GM19351 (cell line): ENCODE measurements at regions not wholly inside any gene's neighbourhood (a gene's known extent, or its start where the extent isn't known, plus 50 kb on each side); places are given as distances from the start of the nearest gene placed in this dataset.

Experiments
- ATAC-seq: cut with Tn5 transposase; IDR thresholded peaks from one replicate; pipeline ENCODE4 v1.9.1; 2021; ENCODE audit warnings: mild to moderate bottlenecking, moderate library complexity; ENCODE audit not compliant: unreplicated experiment

DNA sequence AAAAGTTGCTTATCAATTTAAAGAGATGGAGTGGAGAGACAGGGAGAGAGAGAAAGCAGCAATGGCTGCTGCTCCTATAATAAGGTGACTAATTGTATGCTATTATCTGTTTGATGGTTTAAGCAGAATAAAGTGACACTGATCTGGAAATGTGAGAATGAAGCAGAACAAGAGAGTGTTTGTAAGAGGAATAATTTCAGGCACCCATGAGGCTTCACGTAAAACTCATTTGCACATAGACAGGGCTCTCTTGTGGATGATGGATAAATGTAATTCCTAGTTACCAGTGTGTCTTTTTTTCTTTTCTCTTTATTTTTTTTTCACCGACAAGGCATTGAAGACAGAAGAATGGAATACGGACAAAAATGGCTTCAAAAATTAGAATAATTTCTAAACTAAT, 228.8 kb upstream of the TYRP1 start:
- ATAC-seq = no peak

DNA sequence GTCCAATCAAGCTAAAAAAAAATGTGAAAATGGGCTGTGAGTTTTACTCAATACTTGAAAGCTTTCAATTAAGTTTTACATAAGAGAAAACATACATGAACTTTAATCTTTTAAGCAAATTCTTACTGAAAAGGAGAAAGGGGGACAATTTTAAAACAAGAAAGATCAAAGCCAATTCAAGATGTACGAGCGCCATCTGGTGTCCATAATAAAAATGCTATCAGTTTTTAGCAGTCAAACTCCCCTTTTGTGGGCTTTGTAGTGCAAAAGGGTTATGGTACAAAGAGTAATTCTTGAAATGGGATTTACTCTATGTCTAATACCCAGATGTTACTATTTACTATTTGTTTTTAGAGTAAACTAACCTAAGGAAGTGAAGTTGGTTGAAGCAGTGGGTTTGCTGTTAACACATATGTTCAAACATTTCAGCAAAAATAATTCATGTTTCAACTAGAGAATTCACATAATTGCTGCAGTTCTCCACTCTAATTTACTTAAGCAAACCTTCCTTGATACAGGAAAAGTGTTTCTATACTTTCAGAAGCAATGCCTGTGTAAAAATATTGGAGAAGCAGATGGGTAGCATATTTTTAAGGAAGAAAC, 228.2 kb upstream of the TYRP1 start:
- no peak for ATAC-seq

DNA sequence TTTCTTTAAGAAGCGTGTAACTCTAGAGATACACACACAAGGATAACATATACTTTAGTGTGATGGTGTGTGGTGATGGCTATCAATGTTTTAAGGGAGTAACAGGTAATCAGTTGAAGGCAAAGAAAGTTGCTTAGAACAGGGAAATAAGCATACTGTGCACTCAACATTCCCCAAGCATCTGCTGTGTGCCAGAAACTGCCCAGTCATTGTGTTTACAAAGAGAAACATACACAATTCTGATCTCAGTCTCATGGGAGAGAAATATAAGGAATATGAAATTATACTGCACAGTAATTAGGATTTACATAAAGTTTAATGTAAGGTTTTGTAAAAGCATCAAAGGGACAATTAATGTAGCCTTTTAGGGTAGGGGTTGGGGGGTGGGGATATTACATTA, 224.1 kb upstream of the TYRP1 start:
- ATAC-seq = no peak

DNA sequence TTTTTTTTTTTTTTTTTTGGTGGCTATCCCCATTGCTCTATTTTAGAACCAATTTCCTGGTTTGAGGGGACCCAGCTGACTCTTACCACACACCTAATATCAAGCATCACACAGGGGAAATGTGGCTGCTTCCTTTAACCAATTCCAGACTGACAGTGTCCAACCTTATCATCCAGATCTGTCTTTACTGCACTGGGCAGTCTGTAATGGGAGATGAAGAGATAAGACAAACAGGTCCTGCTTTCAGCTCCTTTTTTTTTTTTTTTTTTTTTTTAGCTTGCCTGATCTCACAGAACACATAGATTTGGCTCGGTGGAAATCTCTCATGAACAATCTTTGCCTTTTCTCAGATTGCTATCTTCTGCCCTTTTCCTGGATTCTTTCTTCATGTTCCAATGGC, 198.8 kb upstream of the TYRP1 start:
- no peak for ATAC-seq

DNA sequence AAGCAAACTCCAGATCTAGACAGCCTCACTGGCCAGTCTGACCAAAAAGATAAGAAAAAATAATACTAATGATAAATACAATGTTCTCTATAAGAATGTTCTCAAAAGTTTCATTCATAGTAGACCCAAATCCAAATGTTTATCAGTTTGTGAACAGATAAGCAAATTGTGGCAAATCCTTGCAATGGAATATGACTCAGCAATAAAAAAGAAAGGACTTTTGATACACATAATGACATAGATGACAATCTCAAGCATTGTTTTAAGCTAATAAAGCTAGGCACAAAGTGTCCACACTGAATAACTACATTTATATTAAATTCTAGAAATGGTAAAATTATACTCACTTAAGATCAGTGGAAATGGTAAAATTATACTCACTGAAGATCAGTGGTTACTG, 195.4 kb upstream of the TYRP1 start:
- ATAC-seq = no peak

DNA sequence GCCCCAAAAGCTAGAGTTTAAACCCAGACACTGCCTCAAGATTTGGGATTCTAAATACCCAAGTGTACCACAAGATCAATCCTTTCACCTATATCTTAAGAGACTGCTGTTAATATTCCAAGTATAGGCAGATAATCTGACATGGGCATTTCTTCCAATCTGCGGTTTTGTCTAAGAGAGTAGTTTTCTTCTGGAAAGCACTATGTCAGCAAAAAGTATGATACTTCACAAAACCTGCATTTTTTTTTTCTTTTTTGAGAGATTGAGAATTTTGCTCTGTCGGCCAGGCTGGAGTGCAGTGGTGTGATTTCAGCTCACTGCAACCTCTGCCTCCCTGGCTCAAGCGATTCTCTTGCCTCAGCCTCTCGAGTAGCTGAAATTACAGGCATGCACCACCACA, 190.7 kb upstream of the TYRP1 start:
- no peak for ATAC-seq

DNA sequence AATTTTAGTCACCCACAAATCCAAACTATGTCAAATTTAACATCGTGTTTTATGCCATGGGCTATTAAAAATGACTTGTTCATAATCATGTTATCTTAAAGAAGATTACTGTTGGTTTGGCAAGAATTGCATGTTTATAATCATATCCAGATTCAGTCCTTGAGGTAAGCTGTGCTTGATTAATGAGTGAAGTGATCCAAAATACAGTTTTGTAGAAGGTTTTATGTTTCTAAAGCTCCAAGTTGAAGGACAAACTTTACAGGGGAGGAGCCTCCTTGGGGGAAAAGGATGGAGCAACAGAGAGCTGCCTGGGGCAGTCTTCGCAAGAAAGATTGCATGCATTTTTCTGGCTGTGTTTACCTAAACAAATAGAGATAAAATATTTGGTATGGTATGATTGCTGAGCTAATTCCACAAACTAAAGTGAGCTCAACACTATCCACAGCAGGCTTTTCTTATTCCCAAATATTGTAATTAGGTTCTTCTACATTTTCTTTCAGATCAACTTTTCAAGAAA, 189.5 kb upstream of the TYRP1 start:
- ATAC-seq = no peak

DNA sequence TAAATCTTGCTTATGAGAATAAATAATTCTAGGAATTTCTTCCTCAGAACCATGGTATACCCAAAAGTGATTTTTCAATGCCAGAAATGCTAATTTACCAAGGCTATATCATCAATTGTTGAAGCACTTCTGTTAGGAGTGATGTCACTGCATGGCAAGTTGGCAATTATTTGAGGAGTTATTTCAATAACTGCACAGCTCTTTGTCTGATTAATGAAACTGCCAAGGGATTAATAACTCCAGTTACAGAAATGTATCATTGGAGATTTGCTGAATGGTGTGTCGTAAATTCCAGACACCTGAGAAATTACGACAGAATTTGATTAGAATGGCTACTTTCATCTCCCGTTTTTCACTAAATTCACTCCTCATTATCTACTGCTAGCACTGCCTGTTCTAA, 182.6 kb upstream of the TYRP1 start:
- ATAC-seq = no peak

DNA sequence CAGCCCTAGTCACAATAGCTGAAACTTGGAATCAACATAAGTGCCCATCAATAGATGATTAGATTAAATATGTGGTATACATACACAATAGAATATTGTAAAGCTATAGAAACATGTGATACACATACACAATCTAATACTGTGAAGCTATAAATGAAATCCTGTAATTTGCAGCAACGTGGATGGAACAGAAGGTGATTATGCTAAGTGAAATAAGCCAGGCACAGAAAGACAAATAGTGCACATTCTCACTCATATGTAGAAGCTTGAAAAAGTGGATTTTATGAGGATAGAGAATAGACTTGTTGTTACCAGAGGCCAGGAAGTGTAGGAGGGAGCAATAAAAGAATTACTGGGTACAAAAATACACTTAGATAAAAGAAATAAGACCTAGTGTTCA, 181.5 kb upstream of the TYRP1 start:
- ATAC-seq = no peak

DNA sequence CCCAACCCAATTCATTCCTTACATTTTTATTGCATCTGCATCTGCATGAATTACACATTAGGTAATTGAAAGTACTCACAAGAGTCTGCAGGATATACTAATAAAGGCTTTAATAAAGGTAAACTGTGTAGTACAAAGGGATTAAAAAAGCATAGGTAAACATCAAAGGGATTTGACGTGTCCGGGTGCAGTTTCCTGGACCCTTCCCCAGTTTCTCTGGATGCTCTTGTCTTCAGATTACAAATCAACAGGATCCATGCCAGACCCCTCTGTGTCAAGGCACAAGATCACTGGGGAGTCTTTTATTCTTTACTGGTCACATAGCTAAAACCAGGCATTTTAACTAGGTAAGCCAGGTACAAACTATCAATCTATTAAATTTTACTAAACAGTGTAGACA, 177.2 kb upstream of the TYRP1 start:
- ATAC-seq = no peak

DNA sequence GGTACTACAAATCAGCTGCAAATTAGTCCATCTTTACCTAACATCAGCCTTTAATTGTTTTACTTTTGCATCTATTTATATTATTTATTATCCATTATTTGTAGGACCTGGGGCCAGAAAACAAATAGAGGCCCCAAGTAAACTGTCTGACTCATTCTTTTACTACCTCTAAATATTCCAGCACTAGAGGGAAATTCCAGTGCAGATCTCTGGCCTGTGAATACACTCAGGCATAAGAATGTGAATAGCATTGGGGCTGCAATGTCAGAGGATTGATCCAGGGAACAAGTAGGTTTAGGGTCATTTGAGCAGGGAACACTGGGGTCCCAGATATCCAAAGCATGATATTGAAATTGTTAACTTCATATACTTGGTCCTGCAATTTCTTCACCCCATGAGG, 176.6 kb upstream of the TYRP1 start:
- no peak for ATAC-seq

DNA sequence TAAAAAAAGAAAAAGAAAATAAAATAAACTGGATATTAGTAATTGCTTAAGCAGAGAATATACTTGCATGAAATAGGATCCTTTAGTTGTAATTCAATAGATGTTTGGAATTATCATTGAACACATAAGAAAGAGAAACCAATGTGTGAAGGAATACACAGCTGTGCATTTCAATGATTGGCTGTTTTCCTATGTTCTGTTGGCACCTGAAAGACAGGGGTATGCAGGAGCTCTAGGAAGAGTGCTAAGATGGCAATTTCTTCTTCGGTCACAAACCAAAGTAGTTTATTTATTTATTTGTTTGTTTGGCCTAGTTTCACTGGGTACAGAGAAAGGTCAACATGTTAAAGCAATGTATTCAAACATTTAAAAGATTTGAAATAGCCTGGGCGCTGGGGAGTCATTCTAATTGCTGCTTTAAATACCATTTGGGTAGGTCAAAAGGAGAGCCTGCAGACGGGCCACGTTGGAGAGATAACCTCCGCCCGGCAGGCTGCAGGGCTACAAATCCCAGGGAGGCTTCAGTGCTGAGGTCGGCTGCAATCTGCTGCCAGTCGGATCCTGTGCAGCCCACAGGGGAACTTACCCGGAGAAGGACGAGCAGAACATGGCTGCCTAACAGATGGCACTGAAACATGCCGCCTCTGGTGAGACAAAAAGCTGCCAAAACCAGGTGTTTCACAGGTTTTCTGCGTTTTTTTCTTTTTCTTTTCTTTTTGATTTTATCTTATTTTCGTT, 154.2 kb upstream of the TYRP1 start:
- ATAC-seq = no peak

DNA sequence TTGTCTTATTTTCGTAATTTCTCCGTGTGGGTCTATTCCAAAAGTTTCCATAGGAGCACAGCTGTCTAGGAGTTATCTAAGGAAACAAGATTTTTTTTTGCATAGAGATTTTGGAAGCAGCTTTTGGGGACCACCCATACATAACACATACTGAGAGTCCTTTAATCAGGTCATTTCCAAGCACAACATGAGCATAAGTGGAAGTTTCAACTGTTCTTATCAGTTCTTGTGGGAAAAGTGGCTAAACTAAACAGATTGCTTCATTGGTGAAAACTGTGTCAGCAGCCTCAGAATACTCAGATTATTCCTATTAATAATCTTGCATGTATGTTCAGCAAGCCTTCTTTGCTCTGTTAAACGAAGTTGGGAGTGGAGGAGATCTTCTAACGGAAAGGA, 153.6 kb upstream of the TYRP1 start:
- ATAC-seq = no peak

DNA sequence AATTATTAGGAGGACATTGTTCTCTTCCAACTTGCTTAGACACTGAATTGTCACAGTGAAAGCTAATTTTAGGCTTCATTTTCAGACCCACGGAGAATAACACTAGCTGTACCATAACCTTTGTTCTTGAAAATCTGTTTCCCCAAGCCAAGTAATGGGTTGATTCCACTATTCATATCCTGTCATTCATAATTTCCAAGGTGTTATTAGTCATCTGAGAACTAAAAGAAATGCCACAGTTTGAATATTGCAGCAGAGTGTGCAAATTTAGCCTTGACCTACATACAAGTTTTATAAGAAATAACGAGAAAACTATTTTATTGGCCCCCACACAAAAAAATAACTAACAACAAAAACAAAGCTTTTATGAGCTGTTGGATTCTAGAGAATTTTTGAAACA, 148.5 kb upstream of the TYRP1 start:
- ATAC-seq = no peak

DNA sequence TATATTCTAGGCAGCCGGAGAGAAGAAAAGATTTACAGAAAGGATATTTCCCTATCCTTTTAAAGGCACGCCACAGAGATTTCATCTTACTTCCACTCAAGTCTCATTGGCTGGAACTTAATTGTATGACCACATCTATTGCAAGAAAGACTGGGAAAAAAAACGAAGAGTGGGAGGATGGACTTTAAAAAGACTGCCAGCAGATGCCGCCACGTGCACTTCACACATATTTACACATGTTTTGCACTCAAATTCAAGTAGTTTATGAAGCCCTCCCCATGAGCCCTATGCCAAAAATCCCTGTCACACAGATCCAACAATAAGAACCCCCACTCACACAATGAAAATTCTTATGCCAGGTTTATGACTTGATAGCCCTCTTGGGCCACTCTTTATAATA, 138.5 kb upstream of the TYRP1 start:
- ATAC-seq = no peak

DNA sequence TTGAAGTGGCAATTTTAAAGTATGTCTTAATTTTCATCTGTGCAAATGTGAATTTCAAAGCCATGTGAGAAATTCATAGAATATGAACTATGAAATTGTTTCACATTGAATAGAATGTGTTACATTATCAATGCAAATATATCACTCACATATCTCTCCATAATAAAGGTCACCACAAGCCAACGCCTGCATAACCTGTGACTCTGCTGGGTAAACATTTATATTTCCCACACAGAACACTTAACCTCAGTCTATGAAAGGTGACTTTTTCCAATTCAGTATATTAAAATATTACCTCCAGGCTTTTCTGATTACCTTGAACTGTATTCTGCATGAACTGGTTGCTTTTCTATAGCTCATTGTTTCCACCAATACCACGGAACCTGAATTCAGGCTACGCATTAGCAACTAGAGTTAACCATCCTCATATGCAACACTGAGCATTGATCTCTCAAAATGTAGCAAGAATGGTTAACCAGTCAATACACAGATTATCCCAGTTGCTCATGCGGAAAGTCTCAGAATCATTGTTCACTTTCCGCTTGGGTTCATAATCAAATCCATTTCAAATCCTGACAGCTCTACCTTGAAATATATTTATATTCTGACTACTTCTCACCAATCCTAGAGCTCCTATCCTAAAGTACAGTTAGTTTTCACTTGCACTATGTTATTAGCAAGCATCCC, 126.6 kb upstream of the TYRP1 start:
- no peak for ATAC-seq

DNA sequence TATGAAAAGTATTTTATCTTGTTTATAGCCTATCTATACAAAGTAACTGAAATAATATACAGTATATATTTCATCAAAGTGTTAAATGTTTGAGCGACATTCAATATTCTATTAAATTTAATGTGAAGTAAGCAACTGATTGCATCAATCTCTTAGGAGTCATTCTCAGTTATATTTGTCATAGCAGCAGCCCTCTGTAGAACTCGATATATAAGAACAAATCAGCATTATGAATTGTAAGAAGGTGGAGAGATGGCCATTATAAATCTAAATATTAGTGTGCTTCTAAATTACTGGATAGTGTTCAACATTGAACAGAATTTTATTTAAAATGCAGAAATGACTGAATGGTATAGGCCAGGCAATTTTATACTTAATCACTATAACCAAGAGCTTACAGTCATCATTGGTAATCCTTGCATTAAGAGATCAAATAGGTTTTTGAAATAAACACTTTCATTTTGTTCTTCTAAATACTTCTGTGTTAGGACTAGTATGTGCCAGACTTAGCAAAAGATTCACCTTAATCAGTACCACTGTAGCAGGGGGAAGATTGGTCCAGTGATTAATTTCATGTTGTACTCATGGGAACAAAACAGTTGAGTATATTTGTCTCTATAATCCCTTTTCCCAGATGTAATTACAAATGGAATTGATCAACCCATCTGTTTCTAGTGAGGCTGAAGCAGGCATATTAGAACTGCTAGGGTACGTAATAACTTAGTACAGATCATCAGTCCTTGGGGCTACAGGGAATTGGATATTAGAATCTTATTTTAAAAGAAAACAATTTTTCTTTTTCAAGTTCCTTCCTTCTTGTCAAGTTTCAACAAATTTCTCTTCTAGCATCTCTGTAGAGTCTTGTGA, 108.3 kb upstream of the TYRP1 start:
- no peak for ATAC-seq

DNA sequence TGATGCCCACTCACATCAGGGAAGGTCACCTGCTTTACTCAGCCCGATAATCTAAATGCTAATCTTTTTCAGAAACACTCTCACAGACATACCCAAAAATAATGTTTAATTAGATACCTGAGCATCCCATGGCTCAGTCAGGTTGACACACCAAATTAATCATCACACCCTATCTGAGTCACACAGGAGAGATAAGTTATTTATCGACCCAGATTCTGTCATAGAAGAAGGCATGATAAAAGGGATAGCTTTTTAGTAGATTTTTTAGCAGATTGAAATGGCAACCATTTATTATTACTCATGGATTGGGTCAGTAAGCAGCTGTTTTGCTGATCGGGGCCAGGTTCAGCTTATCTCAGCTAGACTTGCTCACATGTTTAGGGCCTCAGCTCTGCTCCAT, 97.8 kb upstream of the TYRP1 start:
- no peak for ATAC-seq

DNA sequence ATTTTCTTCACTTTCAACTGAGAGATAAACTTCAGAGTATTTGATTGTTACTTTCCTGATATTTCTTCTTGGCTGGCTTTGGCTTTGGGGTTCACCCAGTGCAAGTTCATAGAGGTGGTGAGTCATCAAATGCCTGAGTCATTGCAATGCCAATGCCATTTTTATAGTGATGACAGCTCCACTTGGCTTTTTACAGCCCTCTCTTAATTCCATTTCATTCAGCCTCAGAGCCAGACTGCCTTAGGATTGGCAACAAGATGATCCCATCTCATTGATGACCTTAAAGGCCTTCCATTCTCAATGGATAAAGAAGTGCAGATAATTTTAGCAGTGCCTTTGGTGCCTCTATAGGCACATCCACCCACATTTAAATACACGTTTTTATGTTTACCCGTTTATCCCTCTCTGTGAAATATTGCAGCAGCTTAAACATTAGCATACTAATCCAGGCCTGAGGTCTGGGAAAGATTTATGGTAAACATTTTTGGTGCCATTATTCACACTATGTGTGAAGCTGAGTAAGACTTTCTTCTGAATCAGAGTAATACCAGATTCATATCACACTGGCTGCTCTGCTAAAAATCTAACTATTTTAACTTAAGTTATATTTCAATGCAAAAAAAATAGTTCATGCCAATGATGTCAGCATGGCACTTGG, 88.9 kb upstream of the TYRP1 start:
- ATAC-seq = no peak

DNA sequence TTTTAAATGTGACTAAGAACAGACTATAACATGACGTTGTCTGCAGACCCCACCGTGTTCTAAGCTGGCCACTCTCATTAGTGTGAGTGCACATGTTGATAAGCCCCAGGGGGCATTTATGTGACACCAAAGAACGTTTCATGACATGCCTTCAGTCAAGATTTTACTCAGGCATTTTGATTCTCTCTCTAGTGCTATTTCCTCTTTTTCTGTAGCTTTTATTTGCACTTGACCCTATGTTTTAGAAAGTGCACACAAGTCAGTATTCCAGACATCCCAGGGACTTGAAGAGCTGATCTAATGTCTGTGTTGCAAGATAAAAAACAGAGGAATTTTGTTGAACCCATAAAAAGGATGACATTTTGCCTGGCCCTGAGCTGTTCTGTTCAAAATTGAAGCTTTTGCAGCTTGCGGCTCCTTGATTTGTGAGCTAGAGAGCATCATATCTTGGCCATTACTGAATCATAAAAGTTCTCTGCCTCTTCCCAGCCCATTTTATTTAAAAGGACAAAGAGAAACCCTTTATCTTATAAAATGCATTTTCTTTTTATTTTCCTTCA, 80.9 kb upstream of the TYRP1 start:
- ATAC-seq = no peak
